Colonic mucosa (tissue), 4 donors: ENCODE measurements at regions not wholly inside any gene's neighbourhood (a gene's known extent, or its start where the extent isn't known, plus 50 kb on each side); places are given as distances from the start of the nearest gene placed in this dataset.

Experiments used
- DNase-seq: peaks from one replicate; pipeline ENCODE4 v3.0.0-alpha.2; 2020
- H3K27ac ChIP-seq: fragments of 200-600 bp; one replicate; pipeline ENCODE4 v1.8.0; 2021
- H3K27me3 ChIP-seq: fragments of 200-600 bp; one replicate; pipeline ENCODE4 v1.8.0; 2021
- H3K36me3 ChIP-seq: fragments of 200-600 bp; one replicate; pipeline ENCODE4 v1.8.0; 2021
- H3K4me1 ChIP-seq: fragments of 200-600 bp; one replicate; pipeline ENCODE4 v1.8.0; 2021; ENCODE audit warnings: mild to moderate bottlenecking
- H3K4me3 ChIP-seq: fragments of 200-600 bp; one replicate; pipeline ENCODE4 v1.8.0; 2021
- H3K9ac ChIP-seq, 2 donors: one replicate each; pipeline ENCODE4 v1.7.0; 2013; ENCODE audit warnings: control low read depth in 2 of 2, low read depth in 2 of 2, low read length in 2 of 2
- H3K9me3 ChIP-seq: fragments of 200-600 bp; one replicate; pipeline ENCODE4 v1.8.0; 2021
- CTCF ChIP-seq: fragments of 200-600 bp; IDR thresholded peaks from one replicate; pipeline ENCODE4 v1.8.0; 2022; ENCODE audit warnings: antibody characterized with exemption, mild to moderate bottlenecking
- intact Hi-C: fragments of 100-400 bp; cut with DNase I; formaldehyde crosslinking; loops from one replicate; pipeline ENCODE4 v1.14.1; 2022
- donor health status: healthy.
- donor health status: DM: no; HTN: no; CAD: no.
- donor health status: DM: no; HTN: no; CAD: no.

- H3K36me3 ChIP-seq = no peaks in the 10 kb centered on the region
Observed at GRCh38 chr4:14524276-14524675, 478.0 kb upstream of the CPEB2 start.

DNA sequence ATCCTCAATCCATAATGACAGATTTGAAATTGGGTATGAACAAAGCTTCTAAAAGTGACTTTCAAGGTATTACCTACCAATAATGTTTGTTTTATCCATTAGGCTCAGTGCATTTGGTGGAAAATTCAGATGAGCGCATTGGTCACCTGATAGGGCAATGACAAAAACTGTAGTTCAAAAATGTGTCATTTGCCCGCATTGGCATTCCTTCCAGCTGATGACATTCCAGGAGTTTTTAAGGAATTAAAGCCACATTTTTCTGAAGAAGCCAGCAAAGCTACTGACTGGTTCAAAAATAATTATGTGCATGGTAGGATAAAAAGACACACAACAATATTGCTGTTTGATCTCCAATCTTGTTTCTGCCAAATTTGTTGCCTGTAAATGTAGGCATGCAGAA, 473.4 kb upstream of the CPEB2 start:
- Histone ChIP-seq H3K4me1 (no peaks in the 10 kb centered on the region), H3K4me3 (no peak overlapping the region), H3K27me3 (no peaks in the 10 kb centered on the region), H3K9me3 (no peaks in the 10 kb centered on the region), H3K27ac (no peak overlapping the region), H3K9ac (no peak overlapping the region), H3K36me3 (no peaks in the 10 kb centered on the region)
- no peak for TF ChIP-seq CTCF
- DNase-seq = no peak
- intact Hi-C loops = no loop called here

More at GRCh38 chr4:14524276-14524675, 478.0 kb upstream of the CPEB2 start:
- TF ChIP-seq CTCF = no peak
- no peaks in the 10 kb centered on the region for H3K9me3 ChIP-seq
- no peaks in the 10 kb centered on the region for H3K27me3 ChIP-seq
- intact Hi-C loops = no loop called here
- no peak overlapping the region for H3K27ac ChIP-seq
- DNase-seq = no peak
- no peak overlapping the region for H3K4me3 ChIP-seq
- no peak overlapping the region for H3K9ac ChIP-seq
- no peaks in the 10 kb centered on the region for H3K4me1 ChIP-seq

DNA sequence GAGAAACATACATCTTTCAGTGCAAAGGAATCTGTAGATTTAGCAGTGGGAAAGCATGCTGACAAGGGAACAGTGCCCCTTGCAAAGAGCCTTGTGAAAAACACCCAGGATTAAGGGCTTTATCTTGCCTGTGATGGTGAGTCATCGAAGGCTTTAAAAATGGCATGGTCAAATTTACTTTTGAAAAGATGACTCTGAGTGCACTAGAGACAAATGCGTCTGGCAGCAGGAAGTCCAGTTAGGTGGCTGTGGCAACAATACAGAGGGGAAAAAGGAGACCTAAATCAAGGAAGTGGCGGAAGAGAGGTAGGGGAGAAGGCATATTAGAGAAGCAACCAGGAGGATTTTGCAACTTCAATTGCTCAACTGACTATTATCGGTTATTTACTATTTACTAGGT, 472.6 kb upstream of the CPEB2 start:
- no peak overlapping the region for H3K9ac ChIP-seq
- intact Hi-C loops = no loop called here
- H3K4me3 ChIP-seq = no peak overlapping the region
- no peak for TF ChIP-seq CTCF
- H3K27ac ChIP-seq = no peak overlapping the region
- H3K4me1 ChIP-seq = no peaks in the 10 kb centered on the region
- no peaks in the 10 kb centered on the region for H3K27me3 ChIP-seq
- H3K36me3 ChIP-seq = no peaks in the 10 kb centered on the region
- no peaks in the 10 kb centered on the region for H3K9me3 ChIP-seq
- no peak for DNase-seq

DNA sequence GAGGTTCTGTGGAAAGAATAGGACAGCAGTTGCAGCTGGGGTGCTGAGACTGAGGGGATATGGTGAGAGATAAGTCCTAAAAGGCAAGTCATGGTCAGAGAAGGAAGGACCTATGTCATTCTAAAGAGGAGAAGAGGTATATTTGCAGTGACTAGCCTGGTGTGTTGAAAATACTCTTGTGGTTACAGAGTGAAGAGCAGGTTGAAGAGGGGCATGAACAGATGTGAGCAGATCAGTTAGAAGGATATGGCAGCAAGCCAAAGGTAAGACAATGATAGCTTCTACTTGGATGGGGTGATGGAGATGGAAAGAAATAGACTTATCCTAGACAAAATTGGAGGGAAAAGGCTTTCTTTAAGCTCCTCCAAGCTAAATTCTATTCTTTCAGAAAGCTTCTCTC, 469.8 kb upstream of the CPEB2 start:
- TF ChIP-seq CTCF = no peak
- DNase-seq = no peak

DNA sequence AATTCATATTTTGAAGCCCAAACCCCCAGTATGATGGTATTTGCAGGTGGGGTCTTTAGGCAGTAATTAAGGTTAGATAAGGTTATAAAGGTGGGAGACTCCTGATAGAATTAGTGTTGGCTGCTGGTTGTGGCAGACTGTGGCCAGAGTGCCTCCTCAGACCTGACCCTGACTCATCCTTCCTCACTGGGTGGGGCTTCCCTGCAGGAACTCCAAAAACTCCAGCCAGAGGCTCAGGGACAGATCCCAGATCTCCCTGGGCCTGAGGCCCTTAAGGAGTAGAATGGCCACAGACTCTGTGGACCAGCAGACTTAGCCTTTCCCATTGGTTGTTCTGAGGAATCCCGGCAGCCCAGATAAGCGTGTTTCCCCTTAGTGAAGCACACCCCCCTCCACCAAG, 463.0 kb upstream of the CPEB2 start:
- no peak for TF ChIP-seq CTCF
- Histone ChIP-seq H3K4me3 (no peak overlapping the region), H3K27ac (no peak overlapping the region), H3K9me3 (no peaks in the 10 kb centered on the region), H3K36me3 (no peaks in the 10 kb centered on the region), H3K9ac (no peak overlapping the region), H3K4me1 (no peaks in the 10 kb centered on the region), H3K27me3 (no peaks in the 10 kb centered on the region)
- intact Hi-C loops = no loop called here
- no peak for DNase-seq

More for the DNA sequence above, 469.8 kb upstream of the CPEB2 start:
- no peak overlapping the region for H3K9ac ChIP-seq
- no peaks in the 10 kb centered on the region for H3K36me3 ChIP-seq
- no peak overlapping the region for H3K27ac ChIP-seq
- H3K4me3 ChIP-seq = no peak overlapping the region
- no peaks in the 10 kb centered on the region for H3K9me3 ChIP-seq
- no peaks in the 10 kb centered on the region for H3K4me1 ChIP-seq
- intact Hi-C loops = no loop called here
- no peaks in the 10 kb centered on the region for H3K27me3 ChIP-seq

- no peak for TF ChIP-seq CTCF
- Histone ChIP-seq H3K27me3 (no peaks in the 10 kb centered on the region), H3K9me3 (no peaks in the 10 kb centered on the region), H3K9ac (no peak overlapping the region), H3K27ac (no peak overlapping the region), H3K4me3 (no peak overlapping the region), H3K4me1 (no peaks in the 10 kb centered on the region), H3K36me3 (no peaks in the 10 kb centered on the region)
- no peak for DNase-seq
- intact Hi-C loops = no loop called here
Observed at GRCh38 chr4:14545163-14545562, 457.1 kb upstream of the CPEB2 start.
